ENCODE measurements at regions not wholly inside any gene's neighbourhood (a gene's known extent, or its start where the extent isn't known, plus 50 kb on each side); places are given as distances from the start of the nearest gene placed in this dataset.

DNA sequence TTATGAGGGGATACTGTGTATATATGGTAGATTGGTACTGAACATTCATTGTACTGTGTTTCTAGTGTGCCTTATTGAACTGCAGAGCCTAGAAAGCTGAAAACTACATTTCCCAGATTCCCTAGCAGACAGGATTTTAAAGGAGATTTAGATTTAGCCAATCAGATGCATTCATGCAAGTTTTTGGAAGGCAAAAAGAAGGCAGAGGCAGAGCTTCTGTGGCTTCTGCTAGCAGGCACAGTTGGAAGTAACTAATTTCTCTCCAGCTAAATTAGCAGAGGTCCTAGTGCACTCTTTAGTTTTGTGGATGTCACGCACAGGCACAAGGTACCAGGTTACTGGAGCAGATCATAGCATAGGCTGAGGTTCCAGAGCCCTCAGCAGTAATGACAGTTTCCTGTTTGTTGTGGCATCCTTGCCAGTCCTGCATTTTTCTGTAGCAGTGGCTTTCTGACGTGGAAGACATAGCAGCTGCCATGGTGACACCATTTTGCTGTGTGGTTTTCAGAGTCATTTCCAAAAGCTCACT is 83.7 kb upstream of the CCDC71L start:
- ChIA-PET CTCF (interaction anchor here (1.0 kb wide), 1 partner anchor 568 kb away, joined by 3 read pairs; no protein-coding TSS in a partner anchor), POLR2A (ENCODE audit: unreplicated experiment) (no interaction called here)
- Histone ChIP-seq H3K23ac (ENCODE audit: low read depth, low read length) (peak overlapping the region; percentile 45; the same call in 1 of the 2 replicates), H2AK9ac (replicated peaks; ENCODE audit: low read depth, low read length, poor library complexity) (no peak overlapping the region), H3K36me3 (ENCODE audit: control insufficient read depth, insufficient read depth, low read length) (no peaks in the 10 kb centered on the region), H3K4me2 (ENCODE audit: low read depth, low read length) (no peak overlapping the region), H4K20me1 (ENCODE audit: insufficient read depth, low read length) (no peaks in the 10 kb centered on the region), H3K27ac (ENCODE audit: insufficient read depth, low read length) (no peak overlapping the region), H2BK20ac (ENCODE audit: low read depth, low read length) (0 out of 2 replicates have a peak overlapping the region, but pooled peaks have one; percentile 34), H3K9me3 (ENCODE audit: control insufficient read depth, insufficient read depth, low read length) (no peaks in the 10 kb centered on the region), H4K5ac (ENCODE audit: low read depth, low read length) (no peak overlapping the region; the same call in 1 of the 2 replicates), H3K9ac (ENCODE audit: low read depth, low read length) (no peak overlapping the region), H2BK15ac (ENCODE audit: low read depth, low read length) (no peak overlapping the region), H3K56ac (ENCODE audit: extremely low read depth, insufficient read depth, low read length) (no peak overlapping the region), H2AK5ac (ENCODE audit: low read depth, low read length) (no peak overlapping the region; the same call in 1 of the 2 replicates), H3K27me3 (ENCODE audit: control insufficient read depth, insufficient read depth, low read length) (no peaks in the 10 kb centered on the region), H3K18ac (ENCODE audit: low read depth, low read length) (0 out of 2 replicates have a peak overlapping the region, but pooled peaks have one; percentile 35), H4K91ac (ENCODE audit: insufficient read depth, low read depth, low read length) (no peak overlapping the region), H2BK5ac (ENCODE audit: low read depth, low read length, poor library complexity, severe bottlenecking) (no peak overlapping the region), H2AFZ (replicated peaks; ENCODE audit: low read length, poor library complexity) (no peak overlapping the region), H2BK120ac (ENCODE audit: low read depth, low read length) (no peak overlapping the region), H3K4me1 (ENCODE audit: control insufficient read depth, insufficient read depth, low read length) (peaks cover 3% of the 10 kb centered on the region), H3K4me3 (ENCODE audit: insufficient read depth, low read depth, low read length) (no peak overlapping the region), H3K9me1 (ENCODE audit: insufficient read depth, low read length) (no peaks in the 10 kb centered on the region), H3K14ac (replicated peaks; ENCODE audit: low read depth, low read length) (peak overlapping the region; percentile 80), H3K79me1 (ENCODE audit: low read depth in 1 of 2, low read length in 2 of 2) (peaks cover 0 to 1% of the 10 kb centered on the region in 2 experiments; a peak in 1 of 4 replicates), H3K4ac (ENCODE audit: low read depth, low read length) (peak overlapping the region; percentile 67; the same call in 1 of the 2 replicates), H4K8ac (ENCODE audit: low read depth in 2 of 2, low read length in 2 of 2) (peak overlapping the region in 1 of 2 experiments; percentile 57; a peak in 1 of 4 replicates)
- no TSS peak for BruUV-seq (replicated peaks)
- ATAC-seq (ENCODE audit: low read depth): no peak
- intact Hi-C loops (cut with micrococcal nuclease): no loop called here
- in situ Hi-C loops (cut with MboI; ENCODE audit: low sequenced_read_pairs): no loop called here
- dilution Hi-C loops (cut with HindIII; ENCODE audit: low sequenced_read_pairs, unreplicated experiment): no loop called here
- no peak for TF ChIP-seq RFX5 (IDR thresholded peaks at IDR 0.05; ENCODE audit: low read depth, low read length)
- no peak for TF ChIP-seq NFE2L2 (IDR thresholded peaks at IDR 0.05; ENCODE audit: low read depth, low read length)
- TF ChIP-seq, protein P1, sequence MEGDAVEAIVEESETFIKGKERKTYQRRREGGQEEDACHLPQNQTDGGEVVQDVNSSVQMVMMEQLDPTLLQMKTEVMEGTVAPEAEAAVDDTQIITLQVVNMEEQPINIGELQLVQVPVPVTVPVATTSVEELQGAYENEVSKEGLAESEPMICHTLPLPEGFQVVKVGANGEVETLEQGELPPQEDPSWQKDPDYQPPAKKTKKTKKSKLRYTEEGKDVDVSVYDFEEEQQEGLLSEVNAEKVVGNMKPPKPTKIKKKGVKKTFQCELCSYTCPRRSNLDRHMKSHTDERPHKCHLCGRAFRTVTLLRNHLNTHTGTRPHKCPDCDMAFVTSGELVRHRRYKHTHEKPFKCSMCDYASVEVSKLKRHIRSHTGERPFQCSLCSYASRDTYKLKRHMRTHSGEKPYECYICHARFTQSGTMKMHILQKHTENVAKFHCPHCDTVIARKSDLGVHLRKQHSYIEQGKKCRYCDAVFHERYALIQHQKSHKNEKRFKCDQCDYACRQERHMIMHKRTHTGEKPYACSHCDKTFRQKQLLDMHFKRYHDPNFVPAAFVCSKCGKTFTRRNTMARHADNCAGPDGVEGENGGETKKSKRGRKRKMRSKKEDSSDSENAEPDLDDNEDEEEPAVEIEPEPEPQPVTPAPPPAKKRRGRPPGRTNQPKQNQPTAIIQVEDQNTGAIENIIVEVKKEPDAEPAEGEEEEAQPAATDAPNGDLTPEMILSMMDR (conservative IDR thresholded peaks at IDR 0.05; ENCODE audit: low read depth, low read length): no peak
- TF ChIP-seq RCOR1 (IDR thresholded peaks at IDR 0.05; ENCODE audit: insufficient replicate concordance, low read length): no peak
- TF ChIP-seq RAD21 (IDR thresholded peaks at IDR 0.05; ENCODE audit: low read length): no peak
- TF ChIP-seq MXI1 (IDR thresholded peaks at IDR 0.05; ENCODE audit: borderline replicate concordance, low read depth, low read length): no peak
- DNase-seq: no peak
- WGBS, 2 experiments (ENCODE audit: extremely low coverage in 2 of 2, insufficient read length in 1 of 2): 100% methylated on average over 1 of the region's 2 CpGs; no CpG with 5 or more reads in 1 of the 2 experiments
